ENCODE measurements at regions not wholly inside any gene's neighbourhood (a gene's known extent, or its start where the extent isn't known, plus 50 kb on each side); places are given as distances from the start of the nearest gene placed in this dataset.
A peak's percentile ranks its signal among the peaks of the same experiment; 100 is the strongest.
"Not testable (repeated sequence)": the region's sequence is repeated elsewhere in the genome, so short reads cannot be mapped to it uniquely, and the experiment has no call there.

- no peak for DNase-seq (ENCODE audit: extremely low read depth in 1 of 11, low read depth in 9 of 11, low spot score in 4 of 11)
Measured at GRCh38 chr2:116749994-116750393, 1064.5 kb upstream of the DDX18 start.

GRCh38 chr2:116754381-116755101 lies 1060.0 kb upstream of the DDX18 start:
- no peak for DNase-seq (ENCODE audit: extremely low read depth in 1 of 11, low read depth in 9 of 11, low spot score in 4 of 11)

GRCh38 chr2:116761864-116762263 lies 1052.6 kb upstream of the DDX18 start:
- no peak for DNase-seq (ENCODE audit: extremely low read depth in 1 of 11, low read depth in 9 of 11, low spot score in 4 of 11)

- DNase-seq (ENCODE audit: extremely low read depth in 1 of 11, low read depth in 9 of 11, low spot score in 4 of 11), result no peak
Measured at GRCh38 chr2:116769514-116769913, 1045.0 kb upstream of the DDX18 start.

GRCh38 chr2:116776556-116776955 lies 1037.9 kb upstream of the DDX18 start:
- DNase-seq (ENCODE audit: extremely low read depth in 1 of 11, low read depth in 9 of 11, low spot score in 4 of 11), result no peak

GRCh38 chr2:116787848-116788247 lies 1026.6 kb upstream of the DDX18 start:
- no peak for DNase-seq (ENCODE audit: extremely low read depth in 1 of 11, low read depth in 9 of 11, low spot score in 4 of 11)

GRCh38 chr2:116802671-116803070 lies 1011.8 kb upstream of the DDX18 start:
- no peak for DNase-seq (ENCODE audit: extremely low read depth in 1 of 11, low read depth in 9 of 11, low spot score in 4 of 11)

- no peak for DNase-seq (ENCODE audit: extremely low read depth in 1 of 11, low read depth in 9 of 11, low spot score in 4 of 11)
Measured at GRCh38 chr2:116804901-116805300, 1009.6 kb upstream of the DDX18 start.

- not testable (repeated sequence) for DNase-seq (ENCODE audit: extremely low read depth in 1 of 11, low read depth in 9 of 11, low spot score in 4 of 11)
Measured at GRCh38 chr2:116806505-116806904, 1008.0 kb upstream of the DDX18 start.

GRCh38 chr2:116809109-116809508 lies 1005.4 kb upstream of the DDX18 start:
- DNase-seq (ENCODE audit: extremely low read depth in 1 of 11, low read depth in 9 of 11, low spot score in 4 of 11), result no peak

- DNase-seq (ENCODE audit: extremely low read depth in 1 of 11, low read depth in 9 of 11, low spot score in 4 of 11), result no peak
Measured at GRCh38 chr2:116810071-116810470, 1004.4 kb upstream of the DDX18 start.

- no peak for DNase-seq (ENCODE audit: extremely low read depth in 1 of 11, low read depth in 9 of 11, low spot score in 4 of 11)
Measured at GRCh38 chr2:116810645-116811044, 1003.8 kb upstream of the DDX18 start.

GRCh38 chr2:116819355-116819754 lies 995.1 kb upstream of the DDX18 start:
- DNase-seq (ENCODE audit: extremely low read depth in 1 of 11, low read depth in 9 of 11, low spot score in 4 of 11), result no peak

- no peak for DNase-seq (ENCODE audit: extremely low read depth in 1 of 11, low read depth in 9 of 11, low spot score in 4 of 11)
Measured at GRCh38 chr2:116820986-116821385, 993.5 kb upstream of the DDX18 start.

GRCh38 chr2:116829543-116829942 lies 984.9 kb upstream of the DDX18 start:
- not testable (repeated sequence) for DNase-seq (ENCODE audit: extremely low read depth in 1 of 11, low read depth in 9 of 11, low spot score in 4 of 11)

- no peak for DNase-seq (ENCODE audit: extremely low read depth in 1 of 11, low read depth in 9 of 11, low spot score in 4 of 11)
Measured at GRCh38 chr2:116832148-116832547, 982.3 kb upstream of the DDX18 start.

- DNase-seq (ENCODE audit: extremely low read depth in 1 of 11, low read depth in 9 of 11, low spot score in 4 of 11), result no peak
Measured at GRCh38 chr2:116833052-116833451, 981.4 kb upstream of the DDX18 start.

GRCh38 chr2:116842164-116842563 lies 972.3 kb upstream of the DDX18 start:
- DNase-seq (ENCODE audit: extremely low read depth in 1 of 11, low read depth in 9 of 11, low spot score in 4 of 11), result no peak

- DNase-seq (ENCODE audit: extremely low read depth in 1 of 11, low read depth in 9 of 11, low spot score in 4 of 11), result peak in 5 of 11 donors; percentile 6 to 46 (median 32)
Measured at GRCh38 chr2:116859708-116860107, 954.8 kb upstream of the DDX18 start.

GRCh38 chr2:116874021-116874420 lies 940.5 kb upstream of the DDX18 start:
- no peak for DNase-seq (ENCODE audit: extremely low read depth in 1 of 11, low read depth in 9 of 11, low spot score in 4 of 11)

GRCh38 chr2:116877274-116877673 lies 937.2 kb upstream of the DDX18 start:
- DNase-seq (ENCODE audit: extremely low read depth in 1 of 11, low read depth in 9 of 11, low spot score in 4 of 11), result no peak
